ENCODE measurements at regions not wholly inside any gene's neighbourhood (a gene's known extent, or its start where the extent isn't known, plus 50 kb on each side); places are given as distances from the start of the nearest gene placed in this dataset.
"Not testable (repeated sequence)": the region's sequence is repeated elsewhere in the genome, so short reads cannot be mapped to it uniquely, and the experiment has no call there.

GRCh38 chr16:51834794-51835193 is 683.7 kb upstream of the SALL1 start:
- DNase-seq = no peak

GRCh38 chr16:51834133-51834532 is 683.1 kb upstream of the SALL1 start:
- no peak for DNase-seq

GRCh38 chr16:51831595-51832367 is 680.7 kb upstream of the SALL1 start:
- DNase-seq = no peak

- not testable (repeated sequence) for DNase-seq
Measured at GRCh38 chr16:51831034-51831433, 680.0 kb upstream of the SALL1 start.

- no peak for DNase-seq
Measured at GRCh38 chr16:51825779-51826178, 674.7 kb upstream of the SALL1 start.

- DNase-seq = no peak
Measured at GRCh38 chr16:51822471-51822870, 671.4 kb upstream of the SALL1 start.

- DNase-seq = no peak
Measured at GRCh38 chr16:51821527-51821926, 670.5 kb upstream of the SALL1 start.

- DNase-seq = no peak
Measured at GRCh38 chr16:51820176-51820575, 669.1 kb upstream of the SALL1 start.

GRCh38 chr16:51818342-51818944 is 667.4 kb upstream of the SALL1 start:
- DNase-seq = no peak

- DNase-seq = no peak
Measured at GRCh38 chr16:51816929-51817328, 665.9 kb upstream of the SALL1 start.

GRCh38 chr16:51815523-51815922 is 664.5 kb upstream of the SALL1 start:
- DNase-seq = no peak

GRCh38 chr16:51814617-51815016 is 663.5 kb upstream of the SALL1 start:
- no peak for DNase-seq

GRCh38 chr16:51813609-51814008 is 662.5 kb upstream of the SALL1 start:
- DNase-seq = no peak

GRCh38 chr16:51812945-51813344 is 661.9 kb upstream of the SALL1 start:
- no peak for DNase-seq

- DNase-seq = no peak
Measured at GRCh38 chr16:51807551-51807950, 656.5 kb upstream of the SALL1 start.

- no peak for DNase-seq
Measured at GRCh38 chr16:51801635-51802034, 650.6 kb upstream of the SALL1 start.

GRCh38 chr16:51797669-51798259 is 646.7 kb upstream of the SALL1 start:
- DNase-seq = no peak

- DNase-seq = no peak
Measured at GRCh38 chr16:51779240-51779639, 628.2 kb upstream of the SALL1 start.

GRCh38 chr16:51773071-51773890 is 622.2 kb upstream of the SALL1 start:
- no peak for DNase-seq

GRCh38 chr16:51766739-51767138 is 615.7 kb upstream of the SALL1 start:
- DNase-seq = no peak

GRCh38 chr16:51763072-51763661 is 612.1 kb upstream of the SALL1 start:
- no peak for DNase-seq

- peak; percentile 36 for DNase-seq
Measured at GRCh38 chr16:51762081-51762996, 611.3 kb upstream of the SALL1 start.

All from stimulated activated CD4-positive, alpha-beta T cell treated with anti-CD3 and anti-CD28 coated beads, Interleukin-12 subunit alpha, Interleukin-12 subunit beta, amount 100 ng/mL, for 4 hours (primary cell).